ENCODE measurements at regions not wholly inside any gene's neighbourhood (a gene's known extent, or its start where the extent isn't known, plus 50 kb on each side); places are given as distances from the start of the nearest gene placed in this dataset.

DNA sequence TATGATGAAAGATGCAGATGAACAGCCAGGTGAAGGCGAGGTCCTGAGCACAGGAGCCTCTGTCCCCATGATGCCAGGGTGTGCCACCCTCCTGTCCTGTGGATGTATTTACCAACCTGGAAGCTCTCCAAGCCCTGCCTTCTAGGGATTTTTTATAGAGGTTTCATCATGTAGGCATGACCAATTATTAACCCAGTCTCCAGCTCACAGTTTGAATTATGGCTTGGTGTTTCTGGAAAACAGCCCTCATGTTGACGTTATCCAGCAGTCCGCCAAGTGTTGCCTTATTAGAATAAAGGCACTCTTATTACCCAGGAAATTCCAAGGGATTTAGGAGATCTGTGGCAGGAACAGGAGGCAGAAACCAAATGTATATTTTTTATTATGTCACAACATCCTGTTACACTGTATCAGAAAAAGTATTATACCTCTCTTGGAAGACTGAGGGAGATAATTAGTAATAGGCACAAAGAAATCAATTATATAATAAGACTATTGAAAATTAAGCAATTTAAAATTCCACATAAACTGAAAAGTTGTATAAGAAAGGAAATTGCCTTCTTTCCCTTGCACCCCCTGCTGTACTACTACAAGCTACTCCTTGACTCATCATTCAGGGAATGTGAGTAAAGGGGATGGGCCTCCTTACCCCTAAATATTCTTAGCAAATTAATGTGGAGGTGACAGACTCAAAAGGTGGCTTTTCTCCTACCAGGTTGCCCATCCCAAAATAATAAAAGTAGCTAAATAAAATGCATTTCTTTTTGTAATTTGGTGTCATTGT is 129.6 kb downstream of the ZNF330 start:
- no peak for TF ChIP-seq CTCF (conservative IDR thresholded peaks at IDR 0.05; ENCODE audit: low read depth, low read length)
- TF ChIP-seq EZH2 (IDR thresholded peaks at IDR 0.05; ENCODE audit: borderline replicate concordance, low read depth, low read length, poor library complexity, severe bottlenecking): no peak

All from A673 (cell line).